Central memory CD8-positive, alpha-beta T cell (primary cell): ENCODE measurements at regions not wholly inside any gene's neighbourhood (a gene's known extent, or its start where the extent isn't known, plus 50 kb on each side); places are given as distances from the start of the nearest gene placed in this dataset.
"Not testable (repeated sequence)": the region's sequence is repeated elsewhere in the genome, so short reads cannot be mapped to it uniquely, and the experiment has no call there.

Experiments
- ATAC-seq: fragments of 150-1000 bp; cut with Tn5 transposase; replicated peaks from 2 replicates; pipeline ENCODE4 v1.10.0; 2022; ENCODE audit warnings: mild to moderate bottlenecking, moderate FRiP score, moderate number of reproducible peaks; ENCODE audit not compliant: poor library complexity, severe bottlenecking; ENCODE audit errors: extremely low read depth
- DNase-seq, 2 donors: peaks; one replicate each; pipeline ENCODE4 v3.0.0; 2021; ENCODE audit warnings: low spot score in 2 of 2
- H3K27ac Mint-ChIP-seq: one replicate; pipeline ENCODE4 v1.8.0; 2022; ENCODE audit warnings: low read depth, mild to moderate bottlenecking, moderate library complexity, mixed read lengths
- H3K27me3 Mint-ChIP-seq: one replicate; pipeline ENCODE4 v1.8.0; 2022; ENCODE audit warnings: mixed read lengths
- H3K36me3 Mint-ChIP-seq: one replicate; pipeline ENCODE4 v1.8.0; 2022; ENCODE audit warnings: mild to moderate bottlenecking, moderate library complexity, mixed read lengths; ENCODE audit not compliant: insufficient read depth
- H3K4me1 Mint-ChIP-seq: one replicate; pipeline ENCODE4 v1.8.0; 2022; ENCODE audit warnings: mixed read lengths
- H3K4me3 Mint-ChIP-seq: one replicate; pipeline ENCODE4 v1.8.0; 2022; ENCODE audit warnings: mild to moderate bottlenecking, moderate library complexity, mixed read lengths
- H3K9me3 Mint-ChIP-seq: one replicate; pipeline ENCODE4 v1.8.0; 2022; ENCODE audit warnings: mixed read lengths

DNA sequence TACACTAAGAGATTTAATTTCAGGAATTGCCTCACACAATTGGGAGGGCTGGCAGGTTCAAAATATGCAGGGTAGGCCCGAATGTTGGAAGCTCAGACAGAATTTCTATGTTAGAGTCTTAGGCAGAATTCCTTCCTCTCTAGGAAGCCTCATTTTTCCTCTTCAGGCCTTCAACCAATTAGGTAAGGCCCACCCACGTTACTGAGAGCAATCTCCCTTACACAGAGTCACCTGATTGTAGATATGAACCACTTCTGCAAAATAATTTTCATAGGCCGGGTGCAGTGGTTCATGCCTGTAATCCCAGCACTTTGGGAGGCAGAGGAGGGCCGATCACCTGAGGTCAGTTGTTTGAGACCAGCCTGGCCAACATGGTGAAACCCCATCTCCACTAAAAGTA is 50.2 kb upstream of the HIVEP1 start:
- Mint-ChIP-seq H3K4me1 (no peaks in the 10 kb centered on the region), H3K4me3 (no peak overlapping the region), H3K27ac (no peak overlapping the region), H3K36me3 (peaks cover 1% of the 10 kb centered on the region), H3K9me3 (no peaks in the 10 kb centered on the region), H3K27me3 (no peaks in the 10 kb centered on the region)
- DNase-seq, result no peak
- no peak for ATAC-seq

- Mint-ChIP-seq H3K4me3 (no peak overlapping the region), H3K9me3 (no peaks in the 10 kb centered on the region), H3K36me3 (peaks cover 1% of the 10 kb centered on the region), H3K27me3 (no peaks in the 10 kb centered on the region), H3K4me1 (no peaks in the 10 kb centered on the region), H3K27ac (no peak overlapping the region)
- ATAC-seq (no peak), DNase-seq (no peak)
Measured at GRCh38 chr6:11960909-11961779, 51.0 kb upstream of the HIVEP1 start.

GRCh38 chr6:11956781-11957180 is 55.3 kb upstream of the HIVEP1 start:
- no peak overlapping the region for H3K27ac Mint-ChIP-seq
- ATAC-seq, result no peak

DNA sequence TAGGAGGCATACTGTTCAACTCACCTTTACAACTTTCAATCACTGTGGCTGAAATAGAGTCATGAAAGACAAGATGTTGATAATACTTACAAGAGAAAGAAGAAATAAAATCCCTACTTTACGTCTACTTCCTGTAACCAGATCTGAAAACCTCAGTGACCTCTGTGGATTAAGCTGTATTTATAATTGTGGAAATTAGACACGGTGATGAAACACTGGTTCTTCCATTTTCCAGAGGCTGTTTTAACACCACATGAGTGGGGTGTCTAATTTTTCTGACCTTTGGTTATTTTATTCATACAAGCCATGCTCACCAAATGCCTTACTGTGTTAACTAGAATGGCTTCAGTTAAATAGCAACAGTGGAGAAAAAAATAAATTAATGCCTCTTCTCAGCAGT is 58.5 kb upstream of the HIVEP1 start:
- no peaks in the 10 kb centered on the region for H3K4me1 Mint-ChIP-seq
- ATAC-seq (no peak), DNase-seq (no peak)
- H3K36me3 Mint-ChIP-seq, result no peaks in the 10 kb centered on the region
- peaks cover 21% of the 10 kb centered on the region for H3K27me3 Mint-ChIP-seq
- H3K27ac Mint-ChIP-seq, result no peak overlapping the region
- H3K4me3 Mint-ChIP-seq, result no peak overlapping the region
- H3K9me3 Mint-ChIP-seq, result no peaks in the 10 kb centered on the region

More at GRCh38 chr6:11956781-11957180, 55.3 kb upstream of the HIVEP1 start:
- Mint-ChIP-seq H3K27me3 (peaks cover 10% of the 10 kb centered on the region), H3K4me3 (no peak overlapping the region), H3K36me3 (peaks cover 1% of the 10 kb centered on the region), H3K4me1 (no peaks in the 10 kb centered on the region), H3K9me3 (no peaks in the 10 kb centered on the region)
- no peak for DNase-seq

- H3K4me1 Mint-ChIP-seq, result no peaks in the 10 kb centered on the region
- DNase-seq (no peak), ATAC-seq (no peak)
- no peaks in the 10 kb centered on the region for H3K36me3 Mint-ChIP-seq
- H3K27ac Mint-ChIP-seq, result no peak overlapping the region
- H3K9me3 Mint-ChIP-seq, result no peaks in the 10 kb centered on the region
- peaks cover 25% of the 10 kb centered on the region for H3K27me3 Mint-ChIP-seq
- no peak overlapping the region for H3K4me3 Mint-ChIP-seq
Measured at GRCh38 chr6:11952316-11952715, 59.8 kb upstream of the HIVEP1 start.

DNA sequence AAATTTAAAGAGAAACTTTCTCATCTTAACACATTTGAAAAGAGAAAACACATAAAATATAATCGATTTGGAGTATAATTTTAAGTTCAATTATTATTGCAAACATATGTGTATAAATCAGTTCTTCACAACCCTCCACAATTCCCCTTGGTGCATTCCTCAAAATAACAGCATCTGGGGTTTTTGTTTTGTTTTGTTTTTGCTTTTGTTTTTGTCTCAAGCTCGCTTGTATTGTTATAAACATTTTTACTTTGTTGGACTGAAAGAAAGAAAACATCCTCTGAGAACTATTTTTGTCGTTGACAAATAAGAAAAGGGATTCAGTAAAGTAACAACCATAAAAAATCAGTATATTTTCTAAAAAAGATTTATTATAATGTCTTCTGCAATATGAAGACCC is 60.2 kb upstream of the HIVEP1 start:
- Mint-ChIP-seq H3K36me3 (no peaks in the 10 kb centered on the region), H3K27ac (no peak overlapping the region), H3K27me3 (peaks cover 29% of the 10 kb centered on the region), H3K4me1 (no peaks in the 10 kb centered on the region), H3K9me3 (no peaks in the 10 kb centered on the region), H3K4me3 (no peak overlapping the region)
- ATAC-seq (no peak), DNase-seq (no peak)

- ATAC-seq (no peak), DNase-seq (no peak)
- H3K4me1 Mint-ChIP-seq, result no peaks in the 10 kb centered on the region
- H3K27ac Mint-ChIP-seq, result no peak overlapping the region
- no peaks in the 10 kb centered on the region for H3K36me3 Mint-ChIP-seq
- peaks cover 29% of the 10 kb centered on the region for H3K27me3 Mint-ChIP-seq
- H3K9me3 Mint-ChIP-seq, result no peaks in the 10 kb centered on the region
- no peak overlapping the region for H3K4me3 Mint-ChIP-seq
Measured at GRCh38 chr6:11950109-11950508, 62.0 kb upstream of the HIVEP1 start.

DNA sequence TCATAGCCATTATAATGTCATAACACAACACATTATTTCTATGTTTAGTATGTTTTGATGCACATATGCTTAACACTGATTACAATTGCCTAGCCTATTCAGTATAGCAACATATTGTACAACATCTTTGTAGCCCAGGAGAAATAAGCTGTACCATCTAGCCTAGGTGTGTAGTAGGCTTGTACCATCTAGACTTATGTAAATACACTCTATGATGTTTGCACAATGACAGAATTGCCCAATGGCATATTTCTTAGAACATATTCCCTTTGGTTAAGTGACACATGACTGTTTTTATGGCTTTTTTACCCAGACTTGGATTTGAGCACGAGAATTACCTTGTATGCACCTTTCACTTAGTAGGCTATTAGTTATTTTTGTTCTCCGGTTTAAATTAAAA is 64.5 kb upstream of the HIVEP1 start:
- Mint-ChIP-seq H3K9me3 (no peaks in the 10 kb centered on the region), H3K4me3 (no peak overlapping the region), H3K36me3 (no peaks in the 10 kb centered on the region), H3K27me3 (peaks cover 30% of the 10 kb centered on the region), H3K4me1 (no peaks in the 10 kb centered on the region), H3K27ac (no peak overlapping the region)
- ATAC-seq (no peak), DNase-seq (no peak)

DNA sequence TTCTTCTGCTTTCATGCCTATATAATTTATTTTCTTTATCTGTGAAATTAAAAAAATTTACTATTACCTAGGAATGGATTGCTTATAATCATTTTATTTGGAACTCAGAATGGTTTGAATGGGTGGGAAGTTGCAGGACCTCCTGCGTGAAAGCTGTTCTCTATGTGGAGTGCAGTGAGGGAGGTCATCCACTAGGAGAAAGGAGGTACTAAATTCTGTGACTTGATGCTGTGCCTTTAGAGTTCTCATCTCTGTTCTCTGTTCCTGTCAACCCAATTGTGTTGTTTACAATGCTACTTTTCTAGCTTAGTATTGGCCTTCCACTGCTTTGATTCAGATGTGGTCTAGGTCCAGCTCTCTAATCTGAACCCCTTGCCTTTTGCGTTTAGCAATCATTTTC is 65.0 kb upstream of the HIVEP1 start:
- Mint-ChIP-seq H3K27me3 (peaks cover 30% of the 10 kb centered on the region), H3K27ac (no peak overlapping the region), H3K9me3 (no peaks in the 10 kb centered on the region), H3K4me1 (no peaks in the 10 kb centered on the region), H3K36me3 (no peaks in the 10 kb centered on the region), H3K4me3 (no peak overlapping the region)
- ATAC-seq, result no peak
- no peak for DNase-seq

- DNase-seq (no peak), ATAC-seq (no peak)
- Mint-ChIP-seq H3K36me3 (no peaks in the 10 kb centered on the region), H3K9me3 (no peaks in the 10 kb centered on the region), H3K4me3 (no peak overlapping the region), H3K27me3 (peaks cover 22% of the 10 kb centered on the region), H3K27ac (no peak overlapping the region), H3K4me1 (no peaks in the 10 kb centered on the region)
Measured at GRCh38 chr6:11944111-11944510, 68.0 kb upstream of the HIVEP1 start.

DNA sequence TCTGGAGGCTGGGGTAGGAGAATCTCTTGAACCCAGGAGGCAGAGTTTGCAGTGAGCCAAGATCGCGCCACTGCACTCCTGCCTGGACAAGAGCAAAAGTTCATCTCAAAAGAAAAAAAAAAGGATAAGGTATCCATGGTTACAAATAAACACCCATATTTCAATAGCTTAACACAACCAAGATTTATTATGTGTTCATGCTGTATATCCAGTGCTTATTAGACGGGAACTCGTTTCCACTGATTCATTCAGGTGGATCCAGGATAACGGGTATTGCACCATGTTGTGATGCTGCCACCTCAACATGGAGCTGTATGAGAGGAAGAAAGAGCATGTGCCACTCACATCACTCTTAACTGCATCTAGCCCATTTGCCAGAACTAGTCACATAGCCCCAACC is 69.1 kb upstream of the HIVEP1 start:
- H3K27ac Mint-ChIP-seq, result no peak overlapping the region
- H3K4me3 Mint-ChIP-seq, result no peak overlapping the region
- no peaks in the 10 kb centered on the region for H3K36me3 Mint-ChIP-seq
- ATAC-seq, result no peak
- no peak for DNase-seq
- no peaks in the 10 kb centered on the region for H3K9me3 Mint-ChIP-seq
- H3K4me1 Mint-ChIP-seq, result no peaks in the 10 kb centered on the region
- peaks cover 19% of the 10 kb centered on the region for H3K27me3 Mint-ChIP-seq

DNA sequence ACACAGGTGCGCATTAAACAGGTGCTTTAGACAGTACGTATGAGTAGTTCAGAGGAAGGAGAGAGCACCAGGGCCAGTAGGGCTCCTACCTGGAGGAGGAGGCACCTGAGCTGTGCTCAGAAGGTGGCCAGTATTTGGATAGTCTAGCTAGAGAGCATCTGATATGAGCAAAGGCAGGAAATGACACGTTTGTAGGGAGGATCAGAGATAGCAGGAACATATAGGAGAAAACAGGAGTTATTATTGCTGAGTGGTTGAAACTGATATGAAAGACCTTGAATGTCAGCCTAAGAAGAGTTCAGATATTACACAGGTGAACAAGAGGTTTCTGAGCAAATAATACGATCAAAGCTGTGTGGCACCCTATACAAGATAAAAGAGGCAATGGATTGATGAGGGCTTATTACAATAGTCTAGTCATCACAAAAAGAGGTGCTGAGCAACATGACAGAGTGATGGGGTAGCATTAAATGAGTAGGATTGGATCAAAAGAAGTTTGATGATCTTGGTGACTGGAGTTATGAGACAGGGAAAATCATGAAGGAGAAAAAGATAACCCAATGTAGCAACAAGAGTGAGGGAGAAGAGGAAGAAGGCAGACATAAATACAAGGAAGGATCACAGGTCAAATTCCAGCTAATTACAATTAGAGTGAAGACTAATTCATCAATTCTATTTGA is 69.8 kb upstream of the HIVEP1 start:
- ATAC-seq (no peak), DNase-seq (no peak)
- Mint-ChIP-seq H3K27me3 (peaks cover 15% of the 10 kb centered on the region), H3K36me3 (no peaks in the 10 kb centered on the region), H3K9me3 (no peaks in the 10 kb centered on the region), H3K4me3 (no peak overlapping the region), H3K4me1 (no peaks in the 10 kb centered on the region), H3K27ac (no peak overlapping the region)

- not testable (repeated sequence) for H3K27ac Mint-ChIP-seq, H3K4me1 Mint-ChIP-seq, H3K4me3 Mint-ChIP-seq, H3K36me3 Mint-ChIP-seq, ATAC-seq, H3K9me3 Mint-ChIP-seq, DNase-seq
- peaks cover 12% of the 10 kb centered on the region for H3K27me3 Mint-ChIP-seq
Measured at GRCh38 chr6:11940532-11941166, 71.5 kb upstream of the HIVEP1 start.
